Heart left ventricle (tissue), 16 donors: ENCODE measurements at regions not wholly inside any gene's neighbourhood (a gene's known extent, or its start where the extent isn't known, plus 50 kb on each side); places are given as distances from the start of the nearest gene placed in this dataset.

Experiments
- ATAC-seq, 4 donors: fragments of 200-7000 bp; cut with Tn5 transposase; one replicate each; pipeline ENCODE4 v1.9.1; 2020 to 2022; ENCODE audit warnings: moderate library complexity in 4 of 4, mild to moderate bottlenecking in 3 of 4, moderate number of reproducible peaks in 1 of 4
- DNase-seq, 5 donors: peaks; one replicate each; pipeline ENCODE4 v3.0.0-alpha.2; 2020
- H3K27ac ChIP-seq, 12 donors: fragments of 200-600 bp; sonication (generic) in 4 of 12; one replicate each; pipeline versions ENCODE4 v1.5.0 to v1.8.0; 2016 to 2022; ENCODE audit warnings: mild to moderate bottlenecking in 2 of 12
- H3K27me3 ChIP-seq, 9 donors: fragments of 200-600 bp; sonication (generic) in 2 of 9; one replicate each; pipeline versions ENCODE4 v1.5.1 to v1.8.0; 2016 to 2022; ENCODE audit warnings: mild to moderate bottlenecking in 3 of 9
- H3K36me3 ChIP-seq, 9 donors: fragments of 200-600 bp; sonication (generic) in 2 of 9; one replicate each; pipeline versions ENCODE4 v1.5.0 to v1.8.0; 2018 to 2022; ENCODE audit warnings: mild to moderate bottlenecking in 2 of 9
- H3K4me1 ChIP-seq, 12 donors: fragments of 200-600 bp; sonication (generic) in 4 of 12; one replicate each; pipeline versions ENCODE4 v1.5.0 to v1.8.0; 2016 to 2022; ENCODE audit warnings: mild to moderate bottlenecking in 3 of 12
- H3K4me3 ChIP-seq, 12 donors: fragments of 200-600 bp; sonication (generic) in 4 of 12; one replicate each; pipeline versions ENCODE4 v1.5.0 to v1.8.0; 2017 to 2022; ENCODE audit warnings: mild to moderate bottlenecking in 9 of 12, moderate library complexity in 4 of 12
- H3K9me3 ChIP-seq, 12 donors: fragments of 200-600 bp; sonication (generic) in 4 of 12; one replicate each; pipeline versions ENCODE4 v1.5.0 to v1.8.0; 2016 to 2022; ENCODE audit warnings: mild to moderate bottlenecking in 1 of 12
- CTCF ChIP-seq, 12 donors: fragments of 200-600 bp; sonication (generic) in 4 of 12; IDR thresholded peaks; one replicate each; pipeline versions ENCODE4 v1.5.0 to v1.8.0; 2018 to 2022; ENCODE audit warnings: antibody characterized with exemption in 12 of 12, mild to moderate bottlenecking in 5 of 12
- POLR2A ChIP-seq, 2 donors: fragments of 450-650 bp; IDR thresholded peaks; one replicate each; pipeline ENCODE4 v1.6.1; 2017; ENCODE audit warnings: antibody characterized with exemption in 2 of 2, mild to moderate bottlenecking in 2 of 2, moderate library complexity in 2 of 2
- WGBS, 4 donors: extraction: QIAGEN DNeasy Blood & Tissue Kit in 2 of 4; methylation state at CpG; one replicate each; pipeline versions ENCODE4 v1.1.5 to v1.1.7; 2013 to 2018; 5-methylcytosine and 5-hydroxymethylcytosine counted together
- intact Hi-C, 10 donors: fragments of 100-400 bp; cut with DNase I; formaldehyde crosslinking; loops; one replicate each; pipeline versions ENCODE4 v1.11.1 to v1.14.2; 2022
- donor health status: ischemic (EF 13 %, LVEDD 7.1; RV severe dilation, severe dysfunction).
- donor health status: healthy with polysubstance abuse.
- donor health status: DM: no; HTN: yes; CAD: no.
- donor health status: DM: no; HTN: no; CAD: no.
- donor health status: ischemic (EF 25% LVEDD 6.9; RV normal size, moderate dysfunction).
- donor health status: ischemic (EF 25% LVEDD 5.7; RV mildly dilated, moderate dysfunction).
- donor health status: healthy.
- donor health status: DM: yes; HTN: yes; CAD: no.
- donor health status: ischemic (EF 35%, LVEDD 5.7; RV mildly dilated, moderate dysfunction).
- donor health status: nonischemic (EF 11% LVEDD 7.7; RV severe dilation, severe dysfunction).
- donor health status: DM: yes; HTN: yes; CAD: no.
- donor health status: PGD.
- donor health status: ischemic (EF 29% LVEDD 5.4; RV normal size, mild dysfunction).
- donor health status: nonischemic (EF 23%, LVEDD 6.1; RV moderate dilation, normal function).

- Histone ChIP-seq H3K27me3 (no peaks in the 10 kb centered on the region), H3K4me3 (no peak overlapping the region), H3K9me3 (no peaks in the 10 kb centered on the region), H3K36me3 (no peaks in the 10 kb centered on the region), H3K4me1 (no peaks in the 10 kb centered on the region), H3K27ac (no peak overlapping the region)
- ATAC-seq (no peak), DNase-seq (no peak)
- WGBS, 4 donors = 72 to 83% (median 76%) methylated on average over 2 of the region's 2 CpGs
- no peak for TF ChIP-seq POLR2A (IDR thresholded peaks at IDR 0.05)
- no peak for TF ChIP-seq CTCF (IDR thresholded peaks at IDR 0.05)
- intact Hi-C loops = no loop called here
Measured at GRCh38 chr11:109654091-109654490, 232.1 kb downstream of the C11orf87 start.

- no peak overlapping the region for H3K27ac ChIP-seq
- H3K4me1 ChIP-seq = no peaks in the 10 kb centered on the region
- intact Hi-C loops = no loop called here
- H3K9me3 ChIP-seq = no peaks in the 10 kb centered on the region
- H3K36me3 ChIP-seq = no peaks in the 10 kb centered on the region
- H3K27me3 ChIP-seq = no peaks in the 10 kb centered on the region
- WGBS, 4 donors = 56 to 76% (median 68%) methylated on average over 4 of the region's 4 CpGs
- TF ChIP-seq POLR2A (IDR thresholded peaks at IDR 0.05) (no peak), CTCF (IDR thresholded peaks at IDR 0.05) (no peak)
- DNase-seq = no peak
- H3K4me3 ChIP-seq = no peak overlapping the region
- peak; percentile 42 to 73 (median 46) for ATAC-seq
Measured at GRCh38 chr11:109658190-109658589, 236.2 kb downstream of the C11orf87 start.

GRCh38 chr11:109667719-109668118, 245.7 kb downstream of the C11orf87 start:
- 95 to 99% (median 98%) methylated on average over 2 of the region's 2 CpGs for WGBS, 4 donors
- Histone ChIP-seq H3K9me3 (peaks cover 0 to 11% (median 0%) of the 10 kb centered on the region in 12 donors), H3K27me3 (no peaks in the 10 kb centered on the region), H3K4me1 (no peaks in the 10 kb centered on the region), H3K36me3 (no peaks in the 10 kb centered on the region), H3K27ac (no peak overlapping the region), H3K4me3 (no peak overlapping the region)
- intact Hi-C loops = no loop called here
- DNase-seq (no peak), ATAC-seq (no peak)
- TF ChIP-seq CTCF (IDR thresholded peaks at IDR 0.05) (no peak), POLR2A (IDR thresholded peaks at IDR 0.05) (no peak)

- no peak overlapping the region for H3K4me3 ChIP-seq
- TF ChIP-seq CTCF (IDR thresholded peaks at IDR 0.05) = no peak
- TF ChIP-seq POLR2A (IDR thresholded peaks at IDR 0.05) = no peak
- H3K9me3 ChIP-seq = peaks cover 0 to 11% (median 0%) of the 10 kb centered on the region in 12 donors
- WGBS, 4 donors = 32 to 51% (median 44%) methylated on average over 2 of the region's 2 CpGs
- DNase-seq (no peak), ATAC-seq (peak in 3 of 4 donors; percentile 37 to 96 (median 86))
- intact Hi-C loops = no loop called here
- H3K27ac ChIP-seq = no peak overlapping the region
- no peaks in the 10 kb centered on the region for H3K36me3 ChIP-seq
- no peaks in the 10 kb centered on the region for H3K27me3 ChIP-seq
- H3K4me1 ChIP-seq = no peaks in the 10 kb centered on the region
Measured at GRCh38 chr11:109668973-109669634, 247.1 kb downstream of the C11orf87 start.
